GM10266 (cell line): ENCODE measurements at regions not wholly inside any gene's neighbourhood (a gene's known extent, or its start where the extent isn't known, plus 50 kb on each side); places are given as distances from the start of the nearest gene placed in this dataset.

Experiments
- DNase-seq: peaks from one replicate; pipeline ENCODE4 v3.0.0; 2012; ENCODE audit errors: extremely low spot score
- CTCF ChIP-seq: IDR thresholded peaks from 2 replicates; pipeline ENCODE4 v1.5.1; 2012; ENCODE audit warnings: mild to moderate bottlenecking, low read depth; ENCODE audit not compliant: control insufficient read depth, insufficient read depth; ENCODE audit errors: missing control alignments

GRCh38 chr13:99873832-99874430 is 97.6 kb downstream of the ZIC5 start:
- DNase-seq, result no peak
- TF ChIP-seq CTCF, result no peak

- no peak for TF ChIP-seq CTCF
- DNase-seq, result no peak
Observed at GRCh38 chr13:99873141-99873540, 98.4 kb downstream of the ZIC5 start.

GRCh38 chr13:99871249-99871898 is 100.2 kb downstream of the ZIC5 start:
- no peak for DNase-seq
- no peak for TF ChIP-seq CTCF

GRCh38 chr13:99870541-99870940 is 101.0 kb downstream of the ZIC5 start:
- DNase-seq, result no peak
- TF ChIP-seq CTCF, result no peak

- DNase-seq, result no peak
- TF ChIP-seq CTCF, result no peak
Observed at GRCh38 chr13:99869830-99870229, 101.7 kb downstream of the ZIC5 start.

- no peak for TF ChIP-seq CTCF
Observed at GRCh38 chr13:99868767-99869166, 102.8 kb downstream of the ZIC5 start.

GRCh38 chr13:99867535-99868257 is 103.9 kb downstream of the ZIC5 start:
- no peak for TF ChIP-seq CTCF
- no peak for DNase-seq

More at GRCh38 chr13:99868767-99869166, 102.8 kb downstream of the ZIC5 start:
- DNase-seq, result no peak
